ENCODE measurements at regions not wholly inside any gene's neighbourhood (a gene's known extent, or its start where the extent isn't known, plus 50 kb on each side); places are given as distances from the start of the nearest gene placed in this dataset.
"Not testable (repeated sequence)": the region's sequence is repeated elsewhere in the genome, so short reads cannot be mapped to it uniquely, and the experiment has no call there.

DNA sequence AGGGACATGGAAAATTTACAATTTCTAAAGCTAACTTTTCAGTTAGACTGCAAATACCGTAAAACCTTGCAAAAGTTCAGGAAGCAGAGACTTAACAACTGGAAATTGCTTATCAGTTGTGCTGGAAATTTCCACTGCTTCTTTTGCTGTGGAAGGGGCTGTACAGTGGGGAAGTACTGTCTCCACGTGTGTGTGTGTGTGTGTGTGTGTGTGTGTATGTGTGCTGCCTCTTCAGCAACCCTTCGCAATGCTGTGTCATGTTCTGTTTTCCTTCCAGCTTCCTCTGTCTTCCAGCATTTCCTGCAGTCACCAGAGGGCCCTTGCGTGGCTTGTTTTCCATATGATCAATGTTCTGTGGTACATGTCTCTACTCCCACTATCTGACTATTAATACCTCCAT is 87.5 kb upstream of the RANBP3L start:
- in situ Hi-C loops (cut with MboI; ENCODE audit: low sequenced_read_pairs): no loop called here

DNA sequence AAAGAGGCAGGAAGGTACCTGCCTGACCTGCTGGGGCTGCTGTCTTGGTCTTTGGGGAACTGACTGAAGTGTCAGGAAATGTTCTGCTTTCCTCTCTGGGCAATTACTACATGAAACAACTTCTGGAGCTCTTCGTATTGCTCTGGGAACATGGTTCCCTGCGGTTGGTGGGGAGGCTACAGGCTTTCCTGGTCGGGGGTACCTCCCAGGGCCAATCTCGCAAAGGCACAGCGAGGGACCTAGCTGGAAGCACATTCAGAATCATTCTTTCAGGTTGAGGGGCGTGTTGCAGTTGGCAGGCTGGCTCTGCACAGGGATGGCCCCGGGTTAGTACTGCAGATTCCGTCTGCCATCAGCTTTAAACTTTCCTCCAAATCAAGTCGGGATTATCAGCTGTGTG is 88.9 kb upstream of the RANBP3L start:
- in situ Hi-C loops (cut with MboI; ENCODE audit: low sequenced_read_pairs): no loop called here

DNA sequence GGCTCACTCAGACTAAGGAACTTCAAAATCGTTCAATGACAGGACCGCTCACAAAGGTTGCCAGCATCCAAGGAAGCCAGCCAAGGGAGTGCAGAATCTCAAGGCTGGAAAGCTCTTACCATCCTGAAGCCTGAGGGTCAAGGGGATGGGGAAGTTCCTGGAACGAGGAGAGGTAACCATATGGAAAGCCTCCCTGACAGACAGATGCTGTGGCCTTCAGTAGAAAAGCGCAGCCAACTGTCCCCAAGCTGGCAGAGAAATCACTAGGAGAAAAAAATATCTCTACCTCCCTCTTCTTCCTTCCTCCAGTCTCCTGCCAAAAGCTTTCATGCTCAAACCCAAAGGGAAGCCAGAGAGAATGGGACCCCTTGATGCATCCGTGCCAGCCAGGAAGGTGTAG is 90.5 kb upstream of the RANBP3L start:
- in situ Hi-C loops (cut with MboI; ENCODE audit: low sequenced_read_pairs): no loop called here

DNA sequence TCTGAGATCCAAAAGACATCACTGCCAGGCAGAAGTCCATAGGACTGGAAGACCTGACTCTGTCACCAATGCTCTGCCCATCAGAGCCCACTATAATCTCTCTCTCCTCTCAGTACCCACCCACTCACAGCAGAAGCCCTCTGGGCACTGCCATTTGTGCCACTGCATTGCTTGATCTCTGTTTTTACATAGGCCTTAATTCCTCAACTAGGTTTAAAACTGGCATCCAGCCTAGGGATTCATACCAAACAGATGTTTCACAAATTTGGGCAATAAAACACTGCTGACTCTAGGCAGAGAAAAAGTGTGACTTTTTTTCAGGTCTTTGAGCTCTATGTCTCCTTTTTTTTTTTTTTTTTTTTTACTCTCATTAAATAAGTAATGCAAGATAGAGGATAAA is 91.1 kb upstream of the RANBP3L start:
- in situ Hi-C loops (cut with MboI; ENCODE audit: low sequenced_read_pairs): no loop called here

DNA sequence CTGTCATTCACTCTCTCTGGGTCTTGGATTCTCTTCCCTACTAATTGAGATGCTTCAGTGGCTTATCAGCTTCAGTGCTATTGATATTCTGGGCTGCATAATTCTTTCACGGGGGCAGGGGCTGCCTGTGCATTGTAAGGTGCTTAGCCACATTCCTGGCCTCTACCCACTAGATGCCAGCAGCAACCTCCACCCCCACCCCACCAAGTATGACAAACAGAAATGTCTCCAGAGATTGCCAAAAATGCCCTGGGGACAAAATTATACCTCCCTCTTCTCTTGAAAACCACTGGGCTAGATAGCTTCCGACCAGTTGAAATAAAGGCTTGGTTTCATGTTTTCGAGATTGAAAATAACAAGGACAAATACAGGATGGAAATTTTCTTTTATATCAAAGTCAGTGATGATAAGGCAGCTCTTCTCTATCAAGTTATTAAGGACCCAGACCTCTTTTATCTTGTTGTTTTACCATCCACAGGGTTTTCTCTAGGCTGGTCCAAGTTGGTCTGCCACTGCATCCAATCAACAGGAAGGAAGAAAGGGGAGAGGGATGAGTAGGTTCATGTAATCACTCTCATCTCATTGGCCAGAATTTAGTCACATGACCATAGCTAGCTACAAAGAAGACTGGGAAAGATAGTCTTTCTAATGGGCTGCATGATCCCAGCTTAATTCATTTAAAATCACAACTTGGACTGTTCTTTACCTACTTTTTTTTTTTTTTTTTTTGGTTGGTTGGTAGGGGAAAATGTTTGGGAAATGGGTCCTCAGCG is 92.1 kb upstream of the RANBP3L start:
- in situ Hi-C loops (cut with MboI; ENCODE audit: low sequenced_read_pairs): no loop called here

- in situ Hi-C loops (cut with MboI; ENCODE audit: low sequenced_read_pairs): no loop called here
Observed at GRCh38 chr5:36395260-36395659, 93.6 kb upstream of the RANBP3L start.

GRCh38 chr5:36395947-36396346 is 94.2 kb upstream of the RANBP3L start:
- in situ Hi-C loops (cut with MboI; ENCODE audit: low sequenced_read_pairs): not testable (repeated sequence)

- in situ Hi-C loops (cut with MboI; ENCODE audit: low sequenced_read_pairs): no loop called here
Observed at GRCh38 chr5:36396640-36397039, 94.9 kb upstream of the RANBP3L start.

GRCh38 chr5:36397901-36398536 is 96.3 kb upstream of the RANBP3L start:
- in situ Hi-C loops (cut with MboI; ENCODE audit: low sequenced_read_pairs): no loop called here

GRCh38 chr5:36402512-36402906 is 100.8 kb upstream of the RANBP3L start:
- in situ Hi-C loops (cut with MboI; ENCODE audit: low sequenced_read_pairs): loop anchor here (10.0 kb wide), 1 partner anchor 292 kb away; no protein-coding TSS in a partner anchor

DNA sequence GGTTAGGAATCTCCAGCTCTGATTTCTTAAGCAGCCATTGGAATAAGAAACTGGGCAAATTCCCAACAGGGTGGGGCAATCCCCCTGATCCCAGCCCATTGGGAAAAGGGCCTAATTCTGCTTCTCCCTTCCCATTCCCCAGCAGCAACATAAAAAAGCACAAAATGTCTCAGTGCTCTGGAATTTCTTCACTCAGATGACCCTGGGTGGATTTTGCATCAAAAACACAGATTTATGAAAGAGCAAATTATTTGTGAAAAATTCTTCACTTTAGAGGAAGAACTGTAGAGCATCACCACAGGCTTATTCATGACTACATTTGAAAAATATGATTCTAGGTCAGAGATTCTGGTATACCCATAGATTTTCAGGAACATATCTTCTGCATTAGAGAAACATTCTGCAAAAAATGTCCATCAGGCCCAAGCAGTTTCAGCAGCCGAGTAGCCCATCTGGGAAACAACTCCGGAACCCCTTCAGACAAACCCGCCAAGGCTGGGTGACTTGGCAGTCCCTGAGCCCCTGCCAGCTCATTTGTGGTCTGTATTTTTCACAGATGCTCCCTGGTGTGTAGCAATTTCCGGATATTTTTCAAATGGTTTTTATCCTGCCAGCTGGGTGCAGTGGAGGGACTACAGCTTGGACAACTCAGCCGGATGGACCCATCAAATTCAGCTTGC is 102.1 kb upstream of the RANBP3L start:
- in situ Hi-C loops (cut with MboI; ENCODE audit: low sequenced_read_pairs): loop anchor here (10.0 kb wide), 1 partner anchor 291 kb away; no protein-coding TSS in a partner anchor

DNA sequence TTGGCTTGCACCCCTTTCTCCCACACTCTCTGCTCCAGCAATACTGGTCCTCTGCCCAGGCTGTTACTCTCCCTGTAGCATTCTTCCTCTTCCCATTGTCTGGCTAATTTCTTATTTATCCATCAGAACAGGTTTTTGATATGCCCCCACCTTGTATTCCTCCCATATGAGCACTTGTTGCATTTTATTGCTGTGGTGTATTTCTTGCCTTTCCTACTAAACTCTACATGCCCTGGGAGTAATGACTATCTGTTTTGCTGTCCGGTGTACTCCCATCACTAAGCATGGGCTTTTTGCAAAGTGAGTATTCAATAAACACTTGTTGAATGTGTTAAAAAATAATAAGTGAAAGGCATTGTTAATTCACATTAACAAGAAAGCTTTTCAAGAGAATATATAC is 104.3 kb upstream of the RANBP3L start:
- in situ Hi-C loops (cut with MboI; ENCODE audit: low sequenced_read_pairs): loop anchor here (10.0 kb wide), 1 partner anchor 289 kb away; no protein-coding TSS in a partner anchor

GRCh38 chr5:36407396-36407795 is 105.7 kb upstream of the RANBP3L start:
- in situ Hi-C loops (cut with MboI; ENCODE audit: low sequenced_read_pairs): loop anchor here (10.0 kb wide), 1 partner anchor 287 kb away; no protein-coding TSS in a partner anchor

DNA sequence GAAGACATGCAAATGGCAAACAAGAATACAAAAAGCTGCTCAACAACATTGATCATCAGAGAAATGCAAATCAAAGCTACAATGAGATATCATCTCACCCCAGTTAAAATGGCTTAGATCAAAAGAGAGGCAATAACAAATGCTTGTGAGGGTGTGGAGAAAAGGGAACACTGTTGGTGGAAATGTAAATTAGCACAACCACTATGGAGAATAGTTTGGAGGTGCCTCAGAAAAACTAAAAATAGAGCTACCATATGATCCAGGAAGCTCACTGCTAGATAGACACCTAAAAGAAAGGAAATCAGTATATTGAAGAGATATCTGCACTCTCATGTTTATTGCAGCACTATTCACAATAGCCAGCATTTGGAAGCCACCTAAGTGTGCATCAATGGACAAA is 108.0 kb upstream of the RANBP3L start:
- in situ Hi-C loops (cut with MboI; ENCODE audit: low sequenced_read_pairs): loop anchor here (10.0 kb wide), 1 partner anchor 285 kb away; no protein-coding TSS in a partner anchor

DNA sequence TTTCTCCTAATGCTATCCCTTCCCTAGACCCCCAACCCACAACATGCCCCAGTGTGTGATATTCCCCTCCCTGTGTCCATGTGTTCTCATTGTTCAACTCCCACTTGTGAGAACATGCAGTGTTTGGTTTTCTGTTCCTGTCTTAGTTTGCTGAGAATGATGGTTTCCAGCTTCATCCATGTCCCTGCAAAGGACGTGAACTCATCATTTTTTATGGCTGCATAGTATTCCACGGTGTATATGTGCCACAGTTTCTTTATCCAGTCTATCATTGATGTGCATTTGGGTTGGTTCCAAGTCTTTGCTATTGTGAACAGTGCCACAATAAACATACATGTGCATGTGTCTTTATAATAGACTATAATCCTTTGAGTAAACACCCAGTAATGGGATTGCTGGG is 109.0 kb upstream of the RANBP3L start:
- in situ Hi-C loops (cut with MboI; ENCODE audit: low sequenced_read_pairs): not testable (repeated sequence)

- in situ Hi-C loops (cut with MboI; ENCODE audit: low sequenced_read_pairs): no loop called here
Observed at GRCh38 chr5:36414869-36415282, 113.2 kb upstream of the RANBP3L start.

GRCh38 chr5:36416605-36417004 is 114.9 kb upstream of the RANBP3L start:
- in situ Hi-C loops (cut with MboI; ENCODE audit: low sequenced_read_pairs): no loop called here

DNA sequence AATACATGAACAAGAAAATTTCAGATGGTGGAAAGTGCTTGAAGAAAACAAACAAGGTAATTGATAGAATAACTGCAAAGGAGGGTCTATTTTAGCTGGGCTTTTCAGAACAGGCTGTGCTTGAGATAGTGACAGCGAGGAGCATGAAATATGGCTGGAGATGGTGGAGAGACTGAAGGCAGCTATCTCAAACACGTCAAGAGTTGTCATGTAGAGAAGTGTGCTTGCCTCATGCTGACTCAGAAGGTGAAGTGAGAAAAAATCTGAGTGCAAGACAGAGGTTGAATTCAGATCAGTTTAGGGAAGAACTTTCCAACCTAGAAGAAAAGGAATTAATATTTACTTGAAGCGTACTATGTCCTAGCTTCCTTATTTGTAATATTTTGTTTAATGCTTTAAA is 115.5 kb upstream of the RANBP3L start:
- in situ Hi-C loops (cut with MboI; ENCODE audit: low sequenced_read_pairs): no loop called here

DNA sequence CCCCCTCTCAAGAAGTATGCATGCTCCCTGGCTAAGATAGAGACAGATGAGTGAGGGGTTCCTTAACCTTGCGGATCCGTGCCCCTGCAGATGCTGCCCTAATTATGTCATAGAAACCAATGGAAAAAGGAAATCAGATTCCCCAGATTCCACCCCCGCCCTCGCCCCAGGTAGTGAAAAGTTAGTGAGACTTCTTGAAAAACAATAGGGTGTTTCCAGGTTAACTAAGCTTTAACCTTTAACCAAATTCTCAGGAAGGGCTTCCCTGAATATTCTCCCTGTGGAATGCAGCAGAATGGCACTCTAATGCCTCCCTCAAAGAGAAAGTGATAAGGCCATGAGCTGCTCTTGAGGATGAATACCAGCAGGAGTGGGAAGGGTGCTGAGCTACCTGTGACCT is 116.0 kb upstream of the RANBP3L start:
- in situ Hi-C loops (cut with MboI; ENCODE audit: low sequenced_read_pairs): no loop called here

- in situ Hi-C loops (cut with MboI; ENCODE audit: low sequenced_read_pairs): no loop called here
Observed at GRCh38 chr5:36418152-36418979, 116.7 kb upstream of the RANBP3L start.

DNA sequence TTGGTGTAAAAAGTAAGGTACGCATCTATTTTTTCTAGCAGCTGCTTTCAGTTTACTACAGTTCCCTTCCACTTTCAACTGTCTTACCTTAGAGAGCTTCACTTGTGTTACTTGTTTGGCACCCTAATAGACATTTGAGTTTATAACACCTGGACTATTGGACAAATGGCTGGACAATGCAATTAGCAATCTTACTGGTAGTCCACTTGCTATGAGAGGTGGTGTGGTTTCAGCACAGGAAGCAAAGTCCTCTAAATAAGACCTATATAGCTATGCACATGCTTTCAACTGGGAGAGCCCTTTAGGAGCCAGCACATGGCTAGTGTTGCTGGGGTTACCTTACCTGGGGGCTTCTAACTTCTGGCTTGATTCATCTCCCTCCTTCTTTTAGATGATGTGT is 119.6 kb upstream of the RANBP3L start:
- in situ Hi-C loops (cut with MboI; ENCODE audit: low sequenced_read_pairs): no loop called here
